MM.1S (cell line): ENCODE measurements at regions not wholly inside any gene's neighbourhood (a gene's known extent, or its start where the extent isn't known, plus 50 kb on each side); places are given as distances from the start of the nearest gene placed in this dataset.

Experiments
- EZH2 ChIP-seq: fragments of 300-600 bp; sonication (generic); optimal IDR thresholded peaks from 2 replicates; pipeline ENCODE3; 2017; ENCODE audit warnings: low read depth, mild to moderate bottlenecking, antibody characterized with exemption, low read length, mixed read lengths
- TF ChIP-seq, protein P1 (sequence below): fragments of 300-600 bp; sonication (generic); IDR thresholded peaks from 2 replicates; pipeline ENCODE4 v1.5.1; 2016; ENCODE audit warnings: antibody characterized with exemption, low read length, mixed read lengths

DNA sequence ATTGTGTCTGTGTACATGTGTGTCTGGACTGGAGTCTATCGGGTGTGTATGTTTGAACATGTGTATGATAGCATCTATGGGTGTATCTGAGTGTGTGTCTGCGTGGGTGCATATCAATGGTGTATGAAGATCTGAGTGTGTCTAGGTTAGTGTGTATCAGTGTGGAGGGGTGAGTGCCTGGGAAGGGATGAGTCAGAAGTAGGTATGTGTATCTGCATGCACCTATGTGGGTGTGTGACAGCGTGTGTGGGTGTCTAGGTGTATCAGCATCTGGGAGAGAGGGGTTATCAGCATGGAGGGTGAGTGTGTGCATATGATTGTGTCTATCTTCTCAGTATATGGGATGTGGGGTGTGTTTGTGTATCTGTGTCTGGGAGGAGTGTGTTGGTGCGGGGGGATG, 58.2 kb upstream of the LHX1 start:
- TF ChIP-seq, protein P1, sequence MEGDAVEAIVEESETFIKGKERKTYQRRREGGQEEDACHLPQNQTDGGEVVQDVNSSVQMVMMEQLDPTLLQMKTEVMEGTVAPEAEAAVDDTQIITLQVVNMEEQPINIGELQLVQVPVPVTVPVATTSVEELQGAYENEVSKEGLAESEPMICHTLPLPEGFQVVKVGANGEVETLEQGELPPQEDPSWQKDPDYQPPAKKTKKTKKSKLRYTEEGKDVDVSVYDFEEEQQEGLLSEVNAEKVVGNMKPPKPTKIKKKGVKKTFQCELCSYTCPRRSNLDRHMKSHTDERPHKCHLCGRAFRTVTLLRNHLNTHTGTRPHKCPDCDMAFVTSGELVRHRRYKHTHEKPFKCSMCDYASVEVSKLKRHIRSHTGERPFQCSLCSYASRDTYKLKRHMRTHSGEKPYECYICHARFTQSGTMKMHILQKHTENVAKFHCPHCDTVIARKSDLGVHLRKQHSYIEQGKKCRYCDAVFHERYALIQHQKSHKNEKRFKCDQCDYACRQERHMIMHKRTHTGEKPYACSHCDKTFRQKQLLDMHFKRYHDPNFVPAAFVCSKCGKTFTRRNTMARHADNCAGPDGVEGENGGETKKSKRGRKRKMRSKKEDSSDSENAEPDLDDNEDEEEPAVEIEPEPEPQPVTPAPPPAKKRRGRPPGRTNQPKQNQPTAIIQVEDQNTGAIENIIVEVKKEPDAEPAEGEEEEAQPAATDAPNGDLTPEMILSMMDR = no peak
- TF ChIP-seq EZH2 = no peak
